ENCODE measurements at regions not wholly inside any gene's neighbourhood (a gene's known extent, or its start where the extent isn't known, plus 50 kb on each side); places are given as distances from the start of the nearest gene placed in this dataset.

- H3K4me1 ChIP-seq (ENCODE audit: control insufficient read depth, insufficient read depth, low read length), result peaks cover 14% of the 10 kb centered on the region
- no peak overlapping the region for H3K9ac ChIP-seq (ENCODE audit: control insufficient read depth, insufficient read depth, low read length)
- peak overlapping the region; percentile 3; the same call in 1 of the 2 replicates for H3K4me2 ChIP-seq (ENCODE audit: control insufficient read depth, insufficient read depth)
- ChIA-PET SMC1A (ENCODE audit: uncharacterized antibody, unreplicated experiment) (interaction anchor here (1.4 to 1.8 kb wide), 2 partner anchors 49 to 231 kb away, joined by 4 to 6 read pairs; no protein-coding TSS in a partner anchor), POLR2A (interaction anchor here (0.5 kb wide), 1 partner anchor 729 kb away, joined by 3 read pairs; no protein-coding TSS in a partner anchor), RAD21 (ENCODE audit: unreplicated experiment) (interaction anchor here (1.0 to 1.4 kb wide), 2 partner anchors 50 to 206 kb away, joined by 3 to 15 read pairs; no protein-coding TSS in a partner anchor), CTCF (interaction anchor here (1.0 to 2.1 kb wide), 6 partner anchors 8 to 359 kb away, joined by 3 to 5 read pairs (median 4); no protein-coding TSS in a partner anchor)
- ATAC-seq, result no peak; the same call in 2 of the 3 replicates
- no peaks in the 10 kb centered on the region for H3K36me3 ChIP-seq (ENCODE audit: control insufficient read depth in 2 of 2, insufficient read depth in 2 of 2, low read length in 1 of 2)
- BruUV-seq (replicated peaks), result no TSS peak
- no peak for FAIRE-seq
- 0 out of 2 replicates have a peak, but pooled peaks have one; percentile 4 for TF ChIP-seq SIN3A (IDR thresholded peaks at IDR 0.05; ENCODE audit: low read depth, low read length)
- no peak for TF ChIP-seq FOS (IDR thresholded peaks at IDR 0.05; ENCODE audit: borderline replicate concordance, extremely low read depth, insufficient read length)
- TF ChIP-seq HDAC6 (IDR thresholded peaks at IDR 0.05; ENCODE audit: unreplicated experiment), result peak; percentile 53
- 0 out of 2 replicates have a peak, but pooled peaks have one; percentile 12 for TF ChIP-seq NR2F1 (conservative IDR thresholded peaks at IDR 0.05)
- TF ChIP-seq JUNB (IDR thresholded peaks at IDR 0.05), result no peak
- TF ChIP-seq IKZF1 (conservative IDR thresholded peaks at IDR 0.05), result no peak
- TF ChIP-seq BHLHE40 (IDR thresholded peaks at IDR 0.05; ENCODE audit: borderline replicate concordance in 1 of 2, low read depth in 2 of 2, low read length in 1 of 2), result peak in 1 of 2 experiments; percentile 21; a peak in 1 of 4 replicates
- TF ChIP-seq PAX8 (IDR thresholded peaks at IDR 0.05), result no peak
- no peak for TF ChIP-seq MTA2 (IDR thresholded peaks at IDR 0.05; ENCODE audit: low read depth)
- intact Hi-C loops (cut with micrococcal nuclease; ENCODE audit: unreplicated experiment) (no loop called here), in situ Hi-C loops (cut with MboI) (no loop called here)
- WGBS (ENCODE audit: insufficient coverage, insufficient replicate concordance, low lambda C conversion rate, missing lambda C conversion rate), result 11% methylated on average over 39 of the region's 76 CpGs
- H2AFZ ChIP-seq (ENCODE audit: control insufficient read depth, low read depth, low read length), result no peak overlapping the region
- H4K20me1 ChIP-seq (ENCODE audit: control insufficient read depth, insufficient read depth), result no peaks in the 10 kb centered on the region
- H3K79me2 ChIP-seq (ENCODE audit: control insufficient read depth, insufficient read depth, low read length), result no peaks in the 10 kb centered on the region
- H3K9me3 ChIP-seq (replicated peaks; ENCODE audit: control insufficient read depth, insufficient read depth, low read length), result no peaks in the 10 kb centered on the region
- peaks cover 0 to 5% of the 10 kb centered on the region in 2 experiments; a peak in 1 of 4 replicates for H3K27me3 ChIP-seq (replicated peaks in 1 of 2; ENCODE audit: control insufficient read depth in 2 of 2, insufficient read depth in 2 of 2, low read length in 1 of 2)
- H3K4me3 ChIP-seq, result no peak overlapping the region
- H3K27ac ChIP-seq (ENCODE audit: control insufficient read depth, insufficient read depth), result no peak overlapping the region
- no peak for DNase-seq (ENCODE audit: low read depth, low spot score)
These were observed 101.9 kb upstream of the SOD1 start for GRCh38 chr21:31557421-31558188.
